ENCODE measurements at regions not wholly inside any gene's neighbourhood (a gene's known extent, or its start where the extent isn't known, plus 50 kb on each side); places are given as distances from the start of the nearest gene placed in this dataset.
"Not testable (repeated sequence)": the region's sequence is repeated elsewhere in the genome, so short reads cannot be mapped to it uniquely, and the experiment has no call there.

- FAIRE-seq, result no peak
- no peak for DNase-seq (ENCODE audit: insufficient read length, low spot score)
Measured at GRCh38 chr12:83537428-83538053, 850.8 kb downstream of the TMTC2 start.

GRCh38 chr12:83536496-83536895 is 849.8 kb downstream of the TMTC2 start:
- no peak for FAIRE-seq
- no peak for DNase-seq (ENCODE audit: insufficient read length, low spot score)

- no peak for FAIRE-seq
- no peak for DNase-seq (ENCODE audit: insufficient read length, low spot score)
Measured at GRCh38 chr12:83528571-83528970, 841.9 kb downstream of the TMTC2 start.

GRCh38 chr12:83527810-83528209 is 841.1 kb downstream of the TMTC2 start:
- FAIRE-seq (no peak), DNase-seq (ENCODE audit: insufficient read length, low spot score) (no peak)

- FAIRE-seq (no peak), DNase-seq (ENCODE audit: insufficient read length, low spot score) (no peak)
Measured at GRCh38 chr12:83515306-83516026, 828.8 kb downstream of the TMTC2 start.

- FAIRE-seq (no peak), DNase-seq (ENCODE audit: insufficient read length, low spot score) (no peak)
Measured at GRCh38 chr12:83514372-83514771, 827.7 kb downstream of the TMTC2 start.

- DNase-seq (ENCODE audit: insufficient read length, low spot score), result no peak
Measured at GRCh38 chr12:83506841-83507240, 820.1 kb downstream of the TMTC2 start.

GRCh38 chr12:83505586-83505985 is 818.9 kb downstream of the TMTC2 start:
- FAIRE-seq, result no peak
- no peak for DNase-seq (ENCODE audit: insufficient read length, low spot score)

More at GRCh38 chr12:83506841-83507240, 820.1 kb downstream of the TMTC2 start:
- FAIRE-seq, result no peak

- DNase-seq (ENCODE audit: insufficient read length, low spot score); FAIRE-seq: not testable (repeated sequence)
Measured at GRCh38 chr12:83499894-83500293, 813.2 kb downstream of the TMTC2 start.

GRCh38 chr12:83477696-83478095 is 791.0 kb downstream of the TMTC2 start:
- FAIRE-seq (no peak), DNase-seq (ENCODE audit: insufficient read length, low spot score) (no peak)

GRCh38 chr12:83476695-83477690 is 790.3 kb downstream of the TMTC2 start:
- FAIRE-seq (no peak), DNase-seq (ENCODE audit: insufficient read length, low spot score) (no peak)

- DNase-seq (ENCODE audit: insufficient read length, low spot score) (no peak), FAIRE-seq (no peak)
Measured at GRCh38 chr12:83476006-83476405, 789.3 kb downstream of the TMTC2 start.

- FAIRE-seq, result no peak
- no peak for DNase-seq (ENCODE audit: insufficient read length, low spot score)
Measured at GRCh38 chr12:83474369-83474768, 787.7 kb downstream of the TMTC2 start.

GRCh38 chr12:83473408-83474095 is 786.8 kb downstream of the TMTC2 start:
- FAIRE-seq (peak; percentile 62), DNase-seq (ENCODE audit: insufficient read length, low spot score) (no peak)

GRCh38 chr12:83472772-83473171 is 786.1 kb downstream of the TMTC2 start:
- no peak for DNase-seq (ENCODE audit: insufficient read length, low spot score)
- FAIRE-seq, result no peak

GRCh38 chr12:83472350-83472749 is 785.6 kb downstream of the TMTC2 start:
- no peak for FAIRE-seq

GRCh38 chr12:83471341-83471740 is 784.6 kb downstream of the TMTC2 start:
- FAIRE-seq, result no peak

More at GRCh38 chr12:83472350-83472749, 785.6 kb downstream of the TMTC2 start:
- no peak for DNase-seq (ENCODE audit: insufficient read length, low spot score)

GRCh38 chr12:83470749-83471148 is 784.0 kb downstream of the TMTC2 start:
- no peak for FAIRE-seq
- DNase-seq (ENCODE audit: insufficient read length, low spot score), result no peak

More at GRCh38 chr12:83471341-83471740, 784.6 kb downstream of the TMTC2 start:
- DNase-seq (ENCODE audit: insufficient read length, low spot score), result no peak

- no peak for FAIRE-seq
- DNase-seq (ENCODE audit: insufficient read length, low spot score), result no peak
Measured at GRCh38 chr12:83468988-83469908, 782.5 kb downstream of the TMTC2 start.
